Breast epithelium (tissue), 3 donors: ENCODE measurements at regions not wholly inside any gene's neighbourhood (a gene's known extent, or its start where the extent isn't known, plus 50 kb on each side); places are given as distances from the start of the nearest gene placed in this dataset.

Experiments
- CTCF ChIP-seq, 3 donors: fragments of 450-650 bp; IDR thresholded peaks; one replicate each; pipeline ENCODE4 v1.5.1; 2016 to 2017; ENCODE audit warnings: antibody characterized with exemption in 3 of 3, mild to moderate bottlenecking in 3 of 3, moderate library complexity in 3 of 3
- POLR2A ChIP-seq: fragments of 450-650 bp; IDR thresholded peaks from one replicate; pipeline ENCODE4 v1.6.1; 2016; ENCODE audit warnings: antibody characterized with exemption, mild to moderate bottlenecking, moderate library complexity
- POLR2AphosphoS5 ChIP-seq, 3 donors: sonication (generic); formaldehyde crosslinking; IDR thresholded peaks; one replicate each; pipeline ENCODE4 v1.6.1; 2017; ENCODE audit warnings: antibody characterized with exemption in 3 of 3

DNA sequence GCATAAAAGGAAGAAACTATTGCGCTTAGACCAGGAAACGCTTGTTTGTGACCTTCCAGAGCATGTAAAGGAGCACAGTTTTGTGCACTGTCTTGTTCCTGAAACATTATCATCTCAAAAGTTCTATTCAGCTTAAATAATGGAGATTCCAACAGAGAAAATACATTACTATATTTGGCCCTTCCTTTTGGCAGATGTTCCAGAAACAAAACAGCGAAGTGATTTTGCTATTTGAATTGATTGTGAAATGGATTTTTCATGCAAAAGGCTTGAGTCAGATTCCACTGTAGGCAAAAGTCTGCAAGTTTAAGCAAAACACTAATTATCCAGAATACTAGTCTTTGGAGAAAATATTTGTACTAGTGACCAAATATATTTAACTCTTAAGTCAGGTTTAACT lies 80.3 kb upstream of the PTBP2 start:
- no peak for TF ChIP-seq CTCF (IDR thresholded peaks at IDR 0.05)
- no peak for TF ChIP-seq POLR2AphosphoS5 (IDR thresholded peaks at IDR 0.05)
- no peak for TF ChIP-seq POLR2A
